ENCODE measurements at regions not wholly inside any gene's neighbourhood (a gene's known extent, or its start where the extent isn't known, plus 50 kb on each side); places are given as distances from the start of the nearest gene placed in this dataset.

DNA sequence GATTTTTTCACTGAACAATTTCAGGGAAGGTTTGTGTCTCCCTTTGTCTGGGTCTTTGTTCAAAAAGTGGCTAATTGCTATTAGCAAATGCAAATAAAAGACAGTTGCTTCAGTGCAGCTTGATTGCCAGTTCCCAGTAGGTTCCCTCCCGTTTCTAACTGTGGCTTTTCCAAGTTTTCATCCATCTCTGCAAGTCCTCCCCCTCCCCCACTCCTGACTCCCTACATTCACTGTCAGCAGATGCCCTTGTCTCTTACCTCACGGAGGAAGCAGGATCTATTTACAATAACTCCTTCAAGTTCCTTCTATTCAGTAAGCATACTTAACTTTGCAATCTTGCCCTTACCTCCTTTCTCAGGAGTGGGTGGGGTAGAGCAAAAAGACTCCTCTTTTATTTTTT is 55.4 kb upstream of the SCEL start:
- DNase-seq = no peak

- DNase-seq = no peak
These were observed 56.2 kb upstream of the SCEL start for GRCh38 chr13:77479326-77479725.

- DNase-seq = no peak
These were observed 58.1 kb upstream of the SCEL start for GRCh38 chr13:77477299-77477848.

GRCh38 chr13:77476456-77476855 is 59.0 kb upstream of the SCEL start:
- no peak for DNase-seq

DNA sequence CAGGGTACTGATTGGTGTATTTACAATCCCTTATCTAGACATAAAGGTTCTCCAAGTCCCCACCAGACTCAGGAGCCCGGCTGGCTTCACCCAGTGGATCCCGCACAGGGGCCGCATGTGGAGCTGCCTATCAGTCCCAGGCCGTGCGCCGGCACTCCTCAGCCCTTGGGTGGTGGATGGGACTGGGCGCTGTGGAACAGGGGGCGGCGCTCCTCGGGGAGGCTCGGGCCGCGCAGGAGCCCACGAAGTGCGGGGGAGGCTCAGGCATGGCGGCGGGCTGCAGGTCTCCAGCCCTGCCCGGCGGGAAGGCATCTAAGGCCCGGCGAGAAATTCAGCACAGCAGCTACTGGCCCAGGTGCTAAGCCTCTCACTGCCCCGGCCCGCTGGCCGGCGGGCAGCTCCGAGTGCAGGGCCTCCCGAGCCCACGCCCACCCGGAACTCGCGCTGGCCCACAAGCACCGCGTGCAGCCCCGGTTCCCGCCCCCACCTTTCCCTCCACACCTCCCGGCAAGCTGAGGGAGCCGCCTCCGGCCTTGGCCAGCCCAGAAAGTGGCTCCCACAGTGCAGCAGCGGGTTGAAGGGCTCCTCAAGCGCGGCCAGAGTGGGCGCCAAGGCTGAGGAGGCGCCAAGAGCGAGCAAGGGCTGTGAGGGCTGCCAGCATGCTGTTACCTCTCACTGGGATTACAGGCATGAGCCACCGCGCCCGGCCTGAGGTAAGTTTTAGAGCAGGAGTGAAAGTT is 60.0 kb upstream of the SCEL start:
- no peak for DNase-seq

DNA sequence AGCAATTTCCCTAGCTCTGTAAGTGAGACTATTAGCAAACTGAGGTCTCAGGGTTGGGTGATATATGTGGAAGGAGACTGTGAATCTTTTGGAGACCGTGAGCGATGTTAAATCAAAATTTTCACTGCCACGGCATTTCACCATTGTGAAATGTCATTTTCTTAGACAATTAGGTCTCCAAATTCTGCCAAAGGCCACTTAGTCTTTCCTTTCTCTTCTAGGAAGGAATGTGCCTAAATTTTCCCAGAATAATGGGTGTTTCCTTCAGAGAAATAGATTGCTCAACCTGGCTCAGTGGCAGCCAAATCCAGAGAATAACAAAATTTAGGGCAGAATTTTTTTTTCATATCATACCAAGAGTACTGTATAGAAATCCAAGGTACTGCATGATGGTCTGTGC is 64.5 kb upstream of the SCEL start:
- DNase-seq = no peak

- DNase-seq = no peak
These were observed 68.6 kb upstream of the SCEL start for GRCh38 chr13:77466753-77467422.

DNA sequence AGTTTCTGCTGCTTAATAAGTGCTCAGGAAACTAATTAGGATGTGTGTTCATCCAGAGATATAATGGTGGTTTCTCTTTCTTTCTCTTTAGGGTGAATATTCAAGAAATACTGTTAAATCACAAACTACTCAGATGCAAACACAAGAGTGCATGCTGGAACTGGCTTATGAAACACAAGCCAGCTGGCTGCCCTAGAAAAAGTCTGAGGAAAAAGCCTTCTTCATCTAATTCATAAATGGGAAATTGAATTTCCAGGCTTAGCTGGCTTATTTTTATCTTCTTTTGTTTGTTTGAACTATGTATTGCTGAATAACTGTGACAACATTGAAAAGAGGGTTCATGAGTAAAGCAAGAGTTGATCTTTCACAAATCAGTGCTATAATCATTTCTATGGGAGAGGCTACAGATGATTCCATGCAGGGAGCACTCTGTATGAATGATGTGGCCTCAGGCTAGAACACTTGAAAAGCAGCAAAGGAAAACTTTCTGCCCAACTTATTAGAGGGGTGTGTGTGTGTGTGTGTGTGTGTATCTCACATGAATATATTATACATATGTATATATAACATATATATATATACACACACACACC is 69.8 kb upstream of the SCEL start:
- DNase-seq = no peak

DNA sequence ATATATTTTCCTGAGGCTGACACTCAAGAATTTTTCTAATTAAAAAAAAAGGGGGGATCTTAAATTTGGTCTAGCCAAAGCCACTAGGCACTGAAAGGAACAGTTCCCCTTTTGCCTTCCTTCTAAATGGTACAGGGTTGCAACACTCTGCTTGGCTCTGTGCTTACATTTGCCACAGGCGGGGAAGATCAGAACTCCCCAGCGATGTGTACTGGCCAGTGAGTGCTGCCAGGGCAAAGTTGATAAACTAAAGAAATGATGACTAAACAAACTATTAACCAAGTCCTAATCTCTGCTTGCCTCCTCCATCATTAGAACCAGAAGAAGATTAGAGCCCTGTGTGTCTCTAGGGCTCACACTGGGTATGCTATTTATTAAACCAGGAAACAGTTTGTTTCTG is 75.3 kb upstream of the SCEL start:
- DNase-seq = no peak

- DNase-seq = no peak
These were observed 75.9 kb upstream of the SCEL start for GRCh38 chr13:77459592-77459991.

DNA sequence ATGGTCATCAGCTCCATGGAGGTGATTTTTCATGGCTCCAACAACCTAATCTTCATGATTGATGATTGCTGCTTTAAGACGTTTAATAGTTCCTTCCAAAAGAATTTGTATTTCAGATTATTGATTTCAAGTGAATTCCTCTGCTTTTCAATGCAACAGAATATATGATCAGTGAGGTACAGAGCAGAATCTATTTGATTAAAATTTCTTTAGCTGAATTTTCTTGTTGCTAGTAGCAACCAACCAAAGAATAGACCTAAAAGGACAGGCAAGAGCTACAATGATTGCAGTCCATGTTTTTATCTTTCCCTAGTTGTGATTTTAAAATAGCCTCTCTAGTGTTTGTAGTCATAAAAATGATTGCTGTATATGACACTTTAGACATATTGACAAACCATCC is 76.8 kb upstream of the SCEL start:
- DNase-seq = no peak

GRCh38 chr13:77457966-77458365 is 77.5 kb upstream of the SCEL start:
- no peak for DNase-seq

DNA sequence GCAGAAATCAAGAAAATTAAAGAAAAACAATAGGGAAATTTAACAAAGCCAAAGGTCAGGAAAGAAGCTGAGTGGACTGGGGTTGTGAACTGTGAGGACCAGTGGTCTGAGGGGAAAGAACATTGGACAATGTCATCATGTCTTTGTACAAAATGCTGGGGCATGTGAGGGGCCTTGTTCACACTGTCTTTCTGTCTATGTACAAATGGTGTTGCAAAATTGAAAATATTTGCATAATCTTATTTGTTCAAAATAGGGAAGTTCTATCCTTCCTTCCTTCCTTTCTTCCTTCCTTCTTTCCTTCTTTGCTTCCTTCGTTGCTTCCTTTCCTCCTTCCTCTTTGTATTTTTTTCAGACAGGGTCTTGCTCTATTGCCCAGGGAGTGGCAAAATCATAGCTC is 79.2 kb upstream of the SCEL start:
- no peak for DNase-seq

- DNase-seq = no peak
These were observed 86.2 kb upstream of the SCEL start for GRCh38 chr13:77449265-77449664.

DNA sequence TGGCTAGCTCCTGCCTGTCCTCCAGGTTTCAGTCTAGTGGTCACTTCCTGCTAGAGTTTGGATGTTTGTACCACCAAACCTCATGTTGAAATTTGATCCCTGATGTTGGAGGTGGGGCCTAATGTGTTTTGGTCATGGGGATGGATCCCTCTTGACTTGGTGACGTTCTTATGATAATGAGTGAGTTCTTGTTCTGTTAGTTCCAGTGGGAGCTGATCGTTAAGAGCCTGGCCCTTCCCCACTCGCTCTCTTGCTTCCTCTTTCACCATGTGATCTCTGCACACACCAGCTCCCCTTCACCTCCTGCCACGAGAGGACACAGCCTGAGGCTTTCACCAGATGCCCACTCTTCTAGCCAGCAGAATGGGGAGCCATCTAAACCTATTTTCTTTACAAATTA is 86.8 kb upstream of the SCEL start:
- DNase-seq = no peak

DNA sequence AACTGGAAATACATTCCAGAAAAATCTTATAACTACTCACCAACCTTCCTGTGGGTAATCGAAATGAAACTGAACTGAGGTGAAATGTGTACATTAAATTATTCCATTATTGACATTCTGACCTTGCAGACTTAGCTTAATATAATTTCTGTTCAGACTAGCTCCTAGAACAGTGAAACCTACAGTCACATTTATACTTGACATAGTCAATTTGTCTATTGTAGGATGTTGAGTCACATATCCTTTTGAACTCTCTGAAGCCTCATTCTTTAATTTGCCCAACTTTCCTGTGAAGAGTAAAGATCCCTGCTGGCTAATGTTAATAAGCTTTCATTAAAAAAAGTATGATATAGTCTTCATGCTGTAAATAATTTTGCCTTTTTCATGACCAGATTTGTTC is 92.0 kb upstream of the SCEL start:
- DNase-seq = no peak

GRCh38 chr13:77437267-77437666 is 98.2 kb upstream of the SCEL start:
- DNase-seq = no peak

GRCh38 chr13:77434289-77434688 is 101.2 kb upstream of the SCEL start:
- no peak for DNase-seq

- DNase-seq = no peak
These were observed 104.1 kb upstream of the SCEL start for GRCh38 chr13:77431449-77431848.

- no peak for DNase-seq
These were observed 103.6 kb upstream of the MYCBP2 start for GRCh38 chr13:77430377-77430951.

GRCh38 chr13:77429320-77430142 is 102.6 kb upstream of the MYCBP2 start:
- DNase-seq = peak in 1 of 2 experiments; percentile 17

DNA sequence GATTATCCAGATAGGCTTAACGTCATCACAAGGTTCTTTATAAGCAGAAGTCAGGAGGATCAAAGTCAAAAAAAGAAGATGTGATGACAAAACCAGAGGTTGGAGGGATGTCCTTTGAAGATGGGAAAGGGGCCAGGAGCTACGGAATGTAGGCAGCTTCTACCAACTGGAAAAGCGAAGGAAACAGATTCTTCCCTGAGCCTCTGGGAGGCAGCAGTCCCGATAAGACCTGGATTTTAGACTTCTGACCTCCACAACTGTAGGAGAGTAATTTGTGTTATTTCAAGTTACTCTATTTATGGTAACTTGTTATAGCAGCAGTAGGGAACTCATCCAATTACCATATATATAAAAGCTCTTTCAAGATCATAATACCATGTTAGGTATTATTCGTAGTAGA is 98.8 kb upstream of the MYCBP2 start:
- DNase-seq = no peak

DNA sequence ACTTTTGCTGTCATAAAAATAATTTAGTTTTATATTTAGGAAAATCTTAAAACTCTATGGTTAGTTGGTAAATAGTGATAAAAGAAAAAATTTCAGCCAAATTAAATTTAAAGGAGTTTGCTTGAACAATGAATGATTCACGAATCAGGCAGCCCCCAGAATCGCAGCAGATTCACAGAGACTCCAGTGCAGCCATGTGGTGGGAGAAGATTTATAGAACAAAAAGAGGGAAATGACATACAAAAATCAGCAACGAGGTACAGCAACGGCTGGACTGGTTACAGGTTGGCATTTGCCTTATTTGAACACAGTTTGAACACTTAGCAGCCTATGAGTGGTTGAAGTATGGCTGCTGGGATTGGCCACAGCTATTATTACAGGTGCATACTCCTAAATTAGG is 96.4 kb upstream of the MYCBP2 start:
- no peak for DNase-seq
